ENCODE measurements at regions not wholly inside any gene's neighbourhood (a gene's known extent, or its start where the extent isn't known, plus 50 kb on each side); places are given as distances from the start of the nearest gene placed in this dataset.

- TF ChIP-seq CTCF (conservative IDR thresholded peaks at IDR 0.05; ENCODE audit: low read depth, low read length) (no peak), POLR2A (IDR thresholded peaks at IDR 0.05; ENCODE audit: low read depth, low read length) (no peak), RAD21 (IDR thresholded peaks at IDR 0.05; ENCODE audit: low read length) (no peak), CEBPB (IDR thresholded peaks at IDR 0.05; ENCODE audit: low read depth, low read length) (peak; percentile 71; the same call in 1 of the 2 replicates), FOS (IDR thresholded peaks at IDR 0.05; ENCODE audit: low read depth, low read length) (peak; percentile 59; the same call in 1 of the 2 replicates), SMC3 (IDR thresholded peaks at IDR 0.05; ENCODE audit: low read depth, low read length) (no peak)
Measured at GRCh38 chr4:138953961-138954371, 61.6 kb upstream of the NOCT start.
